CD1c-positive myeloid dendritic cell (primary cell): ENCODE measurements at regions not wholly inside any gene's neighbourhood (a gene's known extent, or its start where the extent isn't known, plus 50 kb on each side); places are given as distances from the start of the nearest gene placed in this dataset.
"Not testable (repeated sequence)": the region's sequence is repeated elsewhere in the genome, so short reads cannot be mapped to it uniquely, and the experiment has no call there.

Source experiments
- DNase-seq: peaks from one replicate; pipeline ENCODE4 v3.0.0-alpha.2; 2016; ENCODE audit errors: extremely low spot score

DNA sequence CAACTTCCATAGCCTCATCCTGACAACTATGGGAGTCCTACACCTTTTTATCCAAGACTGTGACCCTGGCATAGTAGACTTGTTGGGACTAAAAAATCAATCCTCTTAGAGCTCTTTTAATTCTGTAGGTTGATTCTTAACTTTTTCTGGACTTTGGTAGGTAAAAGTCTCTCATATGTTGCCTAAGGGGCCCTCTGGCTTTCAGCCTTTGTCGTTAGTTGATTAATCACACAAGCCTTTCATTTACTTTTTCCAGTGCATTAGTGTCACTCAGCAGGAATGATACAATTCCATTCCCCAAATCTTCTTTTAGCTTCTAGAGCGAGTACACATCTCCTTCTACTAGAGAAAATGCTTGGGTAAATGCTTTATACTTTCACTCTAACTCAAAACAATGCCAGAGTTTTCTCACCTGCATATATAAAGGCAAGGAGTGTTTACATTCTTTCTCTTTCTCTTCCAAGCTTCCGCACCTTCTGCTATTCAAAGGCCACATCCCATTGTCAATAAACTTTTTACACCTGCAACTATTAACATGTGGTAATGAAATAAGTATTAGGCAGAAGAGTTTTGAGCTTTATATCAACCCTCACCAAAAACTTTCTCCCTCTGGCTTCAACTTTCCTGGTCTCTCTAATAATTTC lies 516.6 kb downstream of the FAM181B start:
- no peak for DNase-seq

DNA sequence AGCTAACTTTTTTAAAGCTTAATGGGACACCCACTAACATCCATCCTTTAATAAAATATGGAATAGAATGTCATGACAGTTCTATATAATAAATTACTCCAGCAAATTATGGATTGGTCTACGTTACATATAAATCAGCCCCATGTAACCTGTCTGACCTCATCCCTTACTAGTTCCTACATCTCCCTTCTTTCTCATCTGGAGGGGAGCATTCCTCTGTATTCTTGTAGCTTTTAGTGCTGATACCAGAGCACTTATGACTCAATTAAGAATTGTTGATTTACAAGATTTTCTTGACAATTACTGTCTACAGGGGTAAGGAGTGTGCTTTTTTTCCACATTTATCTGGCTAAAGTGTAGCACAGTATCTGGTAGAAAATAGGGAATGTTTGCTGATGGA lies 523.7 kb downstream of the FAM181B start:
- DNase-seq = no peak

DNA sequence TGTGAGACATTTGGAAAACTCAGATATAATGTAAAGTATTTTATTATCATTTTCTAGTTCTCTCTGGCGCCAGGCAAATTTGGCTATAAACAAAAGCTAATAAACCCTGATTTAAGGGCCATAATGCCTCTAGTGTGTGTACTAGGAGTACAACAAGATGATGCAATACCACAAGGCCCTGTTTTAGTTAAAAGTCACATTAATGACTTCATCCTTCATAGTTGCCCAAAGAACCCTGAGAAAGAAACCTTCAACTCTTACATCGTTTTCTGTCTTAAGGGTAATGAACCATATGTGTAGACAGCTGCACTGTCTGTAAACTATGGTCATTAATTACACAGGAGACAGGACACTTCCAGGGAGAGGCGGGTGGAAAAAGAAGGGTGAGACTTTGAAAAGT lies 538.4 kb downstream of the FAM181B start:
- no peak for DNase-seq

DNA sequence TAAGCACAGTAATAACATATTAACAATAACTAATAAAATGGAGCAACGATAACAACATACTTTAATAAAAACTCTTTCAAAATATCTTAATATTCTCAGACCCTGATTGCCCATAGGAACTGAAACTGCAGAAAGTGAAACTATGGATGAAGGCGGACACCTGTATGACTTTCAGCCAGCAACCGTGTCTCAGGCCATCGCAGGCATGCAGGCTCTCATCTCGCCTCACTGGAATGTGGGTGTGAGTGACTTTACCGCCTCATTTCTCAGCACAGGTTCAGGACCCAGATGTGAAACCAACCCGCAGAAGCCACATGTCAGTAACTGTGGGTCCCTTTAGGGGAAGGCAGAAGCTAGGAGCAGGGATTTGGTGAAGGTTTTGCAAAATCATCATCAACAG lies 539.1 kb downstream of the FAM181B start:
- DNase-seq = no peak

DNA sequence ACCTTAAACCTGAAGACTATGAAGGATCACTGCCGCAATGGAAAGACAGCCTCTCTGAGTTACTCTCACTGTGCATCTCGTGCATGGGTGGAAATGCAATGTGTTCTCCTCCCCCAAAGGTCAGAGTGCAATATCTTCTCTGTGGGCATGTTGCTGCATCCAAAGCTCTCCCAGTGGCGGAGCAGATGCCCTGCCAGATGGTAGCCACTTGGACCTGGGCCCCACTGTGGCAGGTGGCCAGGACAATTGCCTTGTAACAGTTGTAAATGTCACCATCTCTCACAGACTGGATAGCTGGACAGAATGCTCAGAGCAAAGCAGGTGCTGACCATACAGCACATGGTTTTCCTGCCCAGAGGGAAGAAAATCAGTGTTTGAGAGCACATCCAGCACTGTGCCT lies 542.0 kb downstream of the FAM181B start:
- DNase-seq = no peak

DNA sequence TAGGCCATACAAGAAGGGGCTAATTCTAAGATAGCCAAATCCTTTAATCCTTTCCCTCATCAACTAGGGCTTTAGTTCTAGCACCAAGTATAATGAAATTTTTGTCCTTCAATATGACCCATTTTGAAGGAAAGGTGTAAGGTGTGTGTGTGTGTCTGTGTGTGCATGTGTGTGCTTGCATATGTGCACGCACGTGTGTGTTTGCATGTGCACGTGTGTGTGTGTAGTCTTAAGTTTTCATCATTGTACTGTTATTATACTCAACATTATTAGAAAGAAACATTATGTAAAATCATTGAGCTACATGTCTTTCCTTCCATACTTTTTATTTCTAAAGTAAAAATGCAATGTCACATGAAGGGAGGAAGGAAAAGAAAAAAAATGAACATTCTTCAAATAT lies 547.7 kb downstream of the FAM181B start:
- no peak for DNase-seq

DNA sequence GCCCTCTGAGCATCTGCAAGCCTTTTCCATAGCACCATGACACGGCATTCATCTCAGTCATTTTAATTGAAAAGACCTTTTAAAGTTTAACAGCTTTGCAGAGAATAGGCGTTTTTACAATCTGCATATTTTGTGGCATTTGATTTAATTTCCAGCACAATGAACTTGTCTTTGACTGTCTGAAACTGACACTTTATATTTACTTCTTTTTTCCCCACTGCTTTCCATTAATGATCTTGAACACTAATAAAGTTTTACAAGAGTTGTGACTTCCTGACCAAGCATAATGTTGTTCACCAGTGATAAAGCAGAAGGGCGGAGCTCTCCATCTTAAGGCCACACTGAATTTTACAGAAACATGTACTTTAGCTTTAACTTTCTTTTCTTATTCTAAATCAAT lies 548.7 kb downstream of the FAM181B start:
- DNase-seq = no peak

DNA sequence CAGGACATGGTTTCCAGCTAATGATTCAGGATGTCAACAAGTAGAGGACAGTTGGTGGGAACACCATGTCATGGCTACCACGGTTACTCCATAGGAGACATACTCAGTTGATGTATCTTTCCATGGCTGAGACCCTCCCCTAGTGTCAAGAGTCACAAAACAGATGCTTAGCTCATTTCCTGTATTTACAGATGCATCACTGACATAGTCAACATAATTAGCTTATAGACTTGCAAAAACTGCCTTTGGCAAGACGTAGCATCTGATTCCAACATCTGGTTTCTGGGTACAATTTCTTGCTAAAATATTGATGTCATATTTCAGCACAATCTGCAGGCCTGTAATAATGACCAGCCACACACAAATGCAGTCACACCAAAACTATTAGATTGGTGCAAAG lies 550.3 kb downstream of the FAM181B start:
- no peak for DNase-seq

DNA sequence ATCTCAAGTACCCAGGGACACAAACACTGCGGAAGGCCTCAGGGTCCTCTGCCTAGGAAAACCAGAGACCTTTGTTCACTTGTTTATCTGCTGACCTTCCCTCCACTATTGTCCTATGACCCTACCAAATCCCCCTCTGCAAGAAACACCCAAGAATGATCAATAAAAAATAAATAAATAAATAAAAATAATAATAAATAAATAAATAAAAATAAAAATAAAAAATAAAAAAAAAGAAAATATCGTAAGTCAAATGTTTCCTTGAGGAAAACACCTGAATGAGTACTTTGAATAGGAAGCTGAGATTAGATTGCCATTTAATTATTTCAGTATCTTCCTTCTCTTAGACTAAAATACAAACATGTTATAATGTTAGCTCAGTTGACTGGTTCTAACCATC lies 551.0 kb downstream of the FAM181B start:
- DNase-seq = not testable (repeated sequence)

DNA sequence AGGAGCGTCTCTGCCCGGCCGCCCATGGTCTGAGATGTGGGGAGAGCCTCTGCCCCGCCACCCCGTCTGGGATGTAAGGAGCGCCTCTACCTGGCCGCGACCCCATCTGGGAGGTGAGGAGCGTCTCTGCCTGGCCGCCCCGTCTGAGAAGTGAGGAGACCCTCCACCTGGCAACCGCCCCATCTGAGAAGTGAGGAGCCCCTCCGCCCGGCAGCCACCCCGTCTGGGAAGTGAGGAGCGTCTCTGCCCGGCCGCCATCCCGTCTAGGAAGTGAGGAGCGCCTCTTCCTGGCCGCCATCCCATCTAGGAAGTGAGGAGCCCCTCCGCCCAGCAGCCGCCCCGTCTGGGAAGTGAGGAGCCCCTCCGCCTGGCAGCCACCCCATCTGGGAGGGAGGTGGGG lies 551.9 kb downstream of the FAM181B start:
- DNase-seq = not testable (repeated sequence)

DNA sequence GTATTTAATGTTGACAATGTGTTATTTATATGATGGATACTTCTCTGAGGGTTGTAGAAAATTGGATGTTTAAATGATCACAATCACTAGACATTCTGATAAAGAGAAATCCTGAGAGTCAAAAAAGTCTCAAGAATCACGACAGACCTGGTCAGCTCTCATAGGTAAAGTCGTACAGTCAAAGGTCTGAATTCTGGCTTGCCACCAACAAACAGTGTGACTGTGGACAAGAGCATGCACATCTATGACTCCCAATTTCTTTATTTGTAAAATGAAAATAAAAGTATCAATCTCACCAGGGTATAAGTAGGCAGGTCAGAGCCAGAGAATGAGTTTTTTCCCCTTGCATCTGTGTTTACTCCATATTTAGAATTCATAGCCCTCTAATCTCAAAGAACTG lies 556.7 kb downstream of the FAM181B start:
- no peak for DNase-seq

DNA sequence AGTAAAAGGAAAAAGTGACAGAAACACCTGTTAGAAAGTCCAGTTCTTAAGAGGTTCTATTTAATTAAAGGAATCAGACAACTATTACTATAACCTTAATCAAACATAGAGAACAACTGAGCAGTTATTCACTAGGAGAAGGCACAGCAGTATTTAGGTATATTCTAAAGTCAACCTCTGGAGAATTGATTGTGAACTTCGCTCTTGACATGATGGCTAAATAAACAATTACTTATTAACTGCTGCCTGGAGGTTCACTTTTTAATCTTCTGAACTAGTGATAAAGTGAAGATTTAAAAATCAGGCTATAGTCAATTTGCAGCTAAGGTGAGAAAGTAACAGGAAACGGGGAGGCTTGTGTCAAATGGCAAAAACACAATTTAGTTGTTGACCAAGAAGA lies 557.3 kb downstream of the FAM181B start:
- DNase-seq = no peak

DNA sequence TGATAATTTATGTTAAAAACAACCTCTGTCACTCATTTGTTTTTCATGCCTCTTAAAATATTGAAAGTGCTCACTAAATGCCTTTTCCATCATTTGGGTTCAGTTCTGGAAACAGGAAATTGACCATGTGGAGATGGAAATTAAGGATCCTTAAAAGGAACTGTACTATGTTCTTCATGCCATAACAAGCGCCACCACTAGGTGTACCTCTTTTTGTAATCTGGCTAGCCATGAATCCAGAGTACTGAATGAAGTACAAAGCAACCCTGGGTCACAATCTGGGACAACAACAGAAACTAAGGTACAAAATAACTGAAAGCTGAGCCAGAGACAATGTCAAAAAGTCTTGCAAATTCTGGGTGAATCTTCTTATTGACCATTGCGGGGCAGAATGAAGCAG lies 559.1 kb downstream of the FAM181B start:
- DNase-seq = no peak

DNA sequence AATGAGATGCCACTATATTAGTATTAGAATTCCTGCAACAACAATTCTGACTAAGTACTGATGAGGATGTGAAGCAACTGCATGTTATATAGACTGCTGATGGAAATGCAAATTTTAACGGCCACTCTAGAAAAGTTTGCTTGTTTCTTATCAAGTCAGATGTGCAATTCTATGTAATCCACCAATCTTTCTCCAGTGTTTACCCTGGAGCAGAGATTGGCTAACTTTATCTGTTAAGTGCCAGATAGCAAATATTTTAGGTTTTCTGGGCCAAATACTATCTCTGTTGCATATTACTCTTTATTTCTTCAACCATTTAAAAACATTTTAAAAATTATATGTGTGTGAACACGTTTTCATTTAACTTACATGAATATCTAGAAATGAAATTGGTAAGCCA lies 586.9 kb downstream of the FAM181B start:
- DNase-seq = no peak

DNA sequence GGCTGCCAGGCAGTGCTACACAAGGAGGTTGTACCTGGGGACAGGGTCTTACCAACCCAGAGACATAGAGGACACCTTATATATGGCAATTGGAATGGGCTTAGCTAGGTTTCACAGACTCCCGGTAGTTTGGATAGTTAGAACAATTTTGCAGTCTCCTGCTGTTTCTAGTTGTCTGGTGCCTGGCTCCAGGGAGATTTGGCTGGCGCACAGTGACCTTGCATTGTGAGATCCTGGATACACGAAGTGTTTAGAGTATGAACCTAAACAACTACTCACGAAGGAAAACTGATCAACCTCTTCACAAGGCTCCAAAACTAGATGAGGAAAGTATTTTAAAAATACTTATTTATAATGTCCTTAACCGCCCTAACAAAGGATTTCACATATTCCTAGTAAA lies 614.7 kb downstream of the FAM181B start:
- no peak for DNase-seq

DNA sequence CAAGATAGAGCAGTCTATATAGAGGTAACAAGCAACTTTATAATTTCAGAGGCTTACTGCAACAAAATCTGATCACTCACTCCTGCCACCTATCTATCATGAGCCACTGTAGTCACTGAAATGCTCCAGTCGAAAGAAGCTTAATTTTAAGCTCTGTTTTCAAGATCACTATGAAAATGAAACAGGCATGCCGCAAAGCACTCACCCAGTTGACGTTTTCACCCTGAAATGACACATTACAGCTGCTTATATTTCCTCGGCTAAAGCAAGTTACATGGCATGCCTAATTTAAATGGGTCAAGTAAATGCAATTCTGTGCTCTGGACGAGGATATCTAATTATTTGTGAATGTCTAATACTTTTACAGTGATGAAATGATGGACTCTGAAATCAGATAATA lies 616.3 kb downstream of the FAM181B start:
- no peak for DNase-seq

DNA sequence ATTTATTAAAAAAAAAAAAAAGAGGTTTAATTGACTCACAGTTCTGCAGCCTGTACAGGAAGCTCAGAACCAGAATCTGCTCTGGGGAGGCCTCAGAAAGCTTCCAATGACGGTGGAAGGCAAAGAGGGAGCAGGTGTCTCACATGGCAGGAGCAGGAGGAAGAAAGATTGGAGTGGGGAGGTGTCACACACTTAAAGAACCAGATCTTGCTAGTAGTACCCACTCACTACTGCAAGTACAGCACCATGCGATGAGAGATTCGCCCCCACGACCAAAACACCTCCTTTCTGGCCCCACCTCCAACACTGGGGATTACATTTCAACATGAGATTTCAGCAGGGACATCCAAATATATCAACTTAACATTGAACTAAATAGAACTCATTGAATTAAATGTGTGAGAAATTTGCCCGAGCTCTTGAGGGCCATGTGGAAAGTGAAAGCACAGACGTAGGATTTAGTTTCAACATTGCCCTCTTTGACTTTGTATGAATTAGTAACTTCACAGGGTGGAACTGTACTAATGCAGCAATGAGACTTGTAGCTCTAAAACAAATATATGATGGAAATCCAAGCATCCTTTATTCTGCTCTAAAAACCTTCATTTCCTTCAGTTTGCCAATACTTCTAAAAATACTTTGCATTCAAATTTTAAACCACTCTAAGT lies 628.2 kb downstream of the FAM181B start:
- no peak for DNase-seq

DNA sequence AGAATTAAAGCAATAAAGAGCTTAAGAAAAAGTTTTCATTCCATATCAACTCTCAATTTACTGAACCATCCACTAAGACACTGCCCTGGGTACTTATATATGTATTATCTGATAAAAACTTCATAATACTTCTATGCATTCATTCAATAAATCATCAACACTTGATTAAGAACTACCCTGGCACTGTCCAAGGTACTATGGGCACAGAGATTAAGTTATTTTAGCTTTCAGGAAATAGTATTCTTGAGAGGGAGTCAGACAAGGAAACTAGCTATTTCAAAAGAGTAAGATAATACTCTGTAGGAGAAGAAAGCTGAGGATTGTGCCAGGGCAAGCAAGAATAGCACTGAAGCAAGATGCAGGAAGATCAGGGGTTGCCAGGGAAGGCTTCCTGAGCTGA lies 640.8 kb downstream of the FAM181B start:
- DNase-seq = no peak

DNA sequence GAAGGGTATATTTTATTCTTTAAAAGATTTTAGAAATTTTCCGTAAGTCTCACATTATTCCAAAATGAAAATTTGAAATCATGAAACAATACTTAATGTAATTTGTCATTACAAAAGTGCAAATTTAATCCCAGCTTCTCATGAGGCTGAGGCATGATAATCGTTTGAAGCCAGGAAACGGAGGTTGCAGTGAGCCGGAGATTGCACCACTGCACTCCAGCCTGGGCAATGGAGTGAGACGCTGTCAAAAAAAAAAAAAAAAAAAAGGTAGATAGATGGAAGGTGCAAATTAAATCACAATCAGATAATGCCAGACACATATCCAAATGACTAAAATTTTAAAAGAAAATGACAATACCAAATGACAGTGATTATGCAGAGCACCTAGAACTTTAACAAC lies 644.2 kb downstream of the FAM181B start:
- no peak for DNase-seq

DNA sequence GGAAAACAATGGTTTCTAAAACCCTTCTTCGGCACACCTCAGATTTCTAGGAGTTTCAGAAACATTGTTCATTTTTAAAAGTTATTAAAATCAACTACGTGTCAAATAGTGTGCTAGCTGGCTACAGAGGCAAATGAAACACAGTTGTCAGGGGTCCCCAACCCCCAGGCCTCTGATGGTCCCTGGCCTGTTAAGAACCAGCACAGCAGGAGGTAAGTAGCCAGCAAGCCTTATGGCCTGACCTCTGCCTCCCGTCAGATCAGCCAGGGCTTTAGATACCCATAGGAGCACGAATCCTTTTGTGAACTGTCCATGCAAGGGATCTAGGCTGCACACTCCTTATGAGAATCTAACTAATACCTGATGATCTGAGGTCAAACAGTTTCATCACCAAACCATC lies 648.2 kb downstream of the FAM181B start:
- DNase-seq = no peak

DNA sequence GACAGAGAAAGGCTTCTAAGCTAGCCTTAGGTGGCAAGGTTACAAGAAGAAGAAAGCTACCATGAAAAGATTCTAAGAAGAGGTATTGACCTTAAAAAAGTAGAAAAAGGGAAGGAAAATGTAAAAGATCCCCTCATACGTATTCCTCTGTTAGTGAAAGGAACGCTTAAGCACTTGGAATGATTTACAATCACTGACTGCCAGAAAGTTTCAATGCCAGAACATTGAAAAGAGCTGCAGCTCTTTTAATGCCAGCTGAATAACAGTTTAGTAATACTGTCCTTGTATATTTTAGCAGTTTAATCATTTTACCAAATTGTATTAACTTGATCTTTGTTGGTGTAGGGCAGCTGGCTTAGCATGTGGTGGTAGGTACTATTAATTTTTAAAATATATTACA lies 650.7 kb downstream of the FAM181B start:
- no peak for DNase-seq

DNA sequence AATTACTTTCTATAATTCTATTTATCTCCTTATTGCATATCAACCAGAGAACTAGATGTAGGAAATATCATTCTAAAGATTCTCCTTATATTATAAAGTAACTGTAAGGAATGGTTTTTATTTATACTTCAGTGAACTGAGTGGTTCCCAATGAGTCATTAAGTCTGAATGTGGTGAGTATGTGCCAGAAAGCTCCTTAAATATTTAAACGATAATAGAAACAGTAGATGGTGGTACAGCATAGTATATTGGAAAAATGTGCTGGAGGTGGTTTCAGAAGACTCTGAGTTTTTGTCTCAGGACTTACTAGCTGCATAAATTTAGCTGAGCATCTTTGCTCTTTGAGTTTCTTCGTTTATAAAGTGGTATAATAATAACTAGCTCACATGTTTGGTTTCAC lies 653.5 kb downstream of the FAM181B start:
- no peak for DNase-seq

DNA sequence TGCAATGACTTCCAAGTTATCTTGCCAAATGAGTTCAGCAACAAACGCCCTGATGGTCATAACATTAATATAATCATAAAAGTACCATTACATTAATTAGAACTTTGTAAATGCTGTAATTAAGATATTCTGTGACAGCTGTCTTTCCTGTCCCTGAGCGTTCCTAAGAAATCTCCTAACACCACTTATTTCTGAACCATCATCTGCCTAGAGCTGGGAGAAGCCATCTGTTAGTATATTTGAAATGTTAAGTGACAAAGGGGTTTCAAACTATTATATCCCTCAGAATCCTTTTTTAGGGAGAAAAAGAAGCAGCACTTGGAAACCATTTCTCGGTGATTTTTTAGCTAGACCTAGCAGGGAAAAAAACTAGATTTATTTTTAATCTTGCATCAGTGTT lies 657.5 kb downstream of the FAM181B start:
- no peak for DNase-seq

DNA sequence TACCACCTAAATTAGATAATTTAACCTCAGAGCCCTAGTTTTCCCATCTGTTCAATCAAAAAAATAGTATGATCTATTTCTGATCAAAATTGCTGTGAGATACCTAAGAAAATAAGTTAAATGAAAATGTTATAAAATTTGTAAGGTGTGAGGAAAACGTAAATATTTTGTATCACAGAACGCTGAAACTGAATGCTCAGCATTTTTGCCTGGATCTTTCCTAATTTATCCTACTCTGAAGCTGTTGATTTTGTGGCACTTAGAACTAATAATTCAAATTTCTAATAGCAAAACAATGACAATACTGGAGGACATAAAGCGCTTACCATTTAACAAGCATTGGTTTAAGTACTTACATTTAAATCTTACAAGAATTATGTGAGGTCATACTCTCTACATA lies 674.2 kb downstream of the FAM181B start:
- DNase-seq = no peak
